Activated gamma-delta T cell (primary cell): ENCODE measurements at regions not wholly inside any gene's neighbourhood (a gene's known extent, or its start where the extent isn't known, plus 50 kb on each side); places are given as distances from the start of the nearest gene placed in this dataset.

Experiments
- DNase-seq: peaks from one replicate; lab custom pipeline; 2025; lab: John Stamatoyannopoulos, UW

GRCh38 chr9:32294106-32294505, 90.3 kb upstream of the ACO1 start:
- no peak for DNase-seq

- DNase-seq, result no peak
Observed at GRCh38 chr9:32300373-32300772, 84.1 kb upstream of the ACO1 start.

- DNase-seq, result no peak
Observed at GRCh38 chr9:32304495-32304894, 79.9 kb upstream of the ACO1 start.

- no peak for DNase-seq
Observed at GRCh38 chr9:32306006-32306405, 78.4 kb upstream of the ACO1 start.

GRCh38 chr9:32319312-32319929, 65.0 kb upstream of the ACO1 start:
- DNase-seq, result no peak

- DNase-seq, result no peak
Observed at GRCh38 chr9:32322622-32323021, 61.8 kb upstream of the ACO1 start.

- no peak for DNase-seq
Observed at GRCh38 chr9:32326146-32326545, 58.3 kb upstream of the ACO1 start.

GRCh38 chr9:32331240-32331639, 53.2 kb upstream of the ACO1 start:
- DNase-seq, result no peak

GRCh38 chr9:32334112-32334511, 50.3 kb upstream of the ACO1 start:
- DNase-seq, result no peak
